ENCODE measurements at regions not wholly inside any gene's neighbourhood (a gene's known extent, or its start where the extent isn't known, plus 50 kb on each side); places are given as distances from the start of the nearest gene placed in this dataset.

- TF ChIP-seq REST (tag by site-specific recombination; IDR thresholded peaks at IDR 0.05) (no peak), ZNF362 (tag by site-specific recombination; IDR thresholded peaks at IDR 0.05) (no peak), CTCF (tag by site-specific recombination; IDR thresholded peaks at IDR 0.05) (no peak), ZNF146 (tag by site-specific recombination; IDR thresholded peaks at IDR 0.05) (no peak), ZBTB6 (tag by site-specific recombination; IDR thresholded peaks at IDR 0.05) (no peak), ZNF19 (tag by site-specific recombination; IDR thresholded peaks at IDR 0.05; ENCODE audit: low read depth) (no peak)
Observed at GRCh38 chr6:67009818-67010217, 1302.8 kb upstream of the EYS start.

All from HEK293 (cell line).